RWPE1 (cell line): ENCODE measurements at regions not wholly inside any gene's neighbourhood (a gene's known extent, or its start where the extent isn't known, plus 50 kb on each side); places are given as distances from the start of the nearest gene placed in this dataset.

Source experiments
- CTCF ChIA-PET: fragments of 350-600 bp; sonication (Branson Sonifier 250); formaldehyde crosslinking; extraction: SDS; loops from one replicate; lab custom pipeline; 2021; lab: Yijun Ruan, JAX
- POLR2A ChIA-PET: fragments of 400-600 bp; formaldehyde crosslinking; extraction: SDS; loops from one replicate; lab custom pipeline; 2020; ENCODE audit warnings: antibody characterized with exemption; ENCODE audit not compliant: low non-redundant PET; lab: Yijun Ruan, JAX
- DNase-seq: peaks from one replicate; pipeline ENCODE4 v3.0.0; 2012; ENCODE audit warnings: low spot score
- H3K27ac ChIP-seq: fragments of 450-650 bp; 2 replicates; pipeline ENCODE4 v1.5.1; 2017
- CTCF ChIP-seq: fragments of 450-650 bp; conservative IDR thresholded peaks from 2 replicates; pipeline ENCODE4 v1.5.1; 2017; ENCODE audit warnings: low read depth, mild to moderate bottlenecking

- no peak for TF ChIP-seq CTCF
- no peak overlapping the region for H3K27ac ChIP-seq
- DNase-seq = no peak
- POLR2A ChIA-PET = no interaction called here
- CTCF ChIA-PET = interaction anchor here (0.6 kb wide), 1 partner anchor 599 kb away, joined by 4 read pairs; no protein-coding TSS in a partner anchor
Observed at GRCh38 chr5:100749771-100750284, 153.3 kb downstream of the ST8SIA4 start.

GRCh38 chr5:100755435-100755834, 147.6 kb downstream of the ST8SIA4 start:
- CTCF ChIA-PET = interaction anchor here (0.7 kb wide), 1 partner anchor 157 kb away, joined by 3 read pairs; no protein-coding TSS in a partner anchor
- no peak for DNase-seq
- TF ChIP-seq CTCF = no peak
- POLR2A ChIA-PET = no interaction called here
- no peak overlapping the region for H3K27ac ChIP-seq
